Iris pigment epithelial cell (primary cell): ENCODE measurements at regions not wholly inside any gene's neighbourhood (a gene's known extent, or its start where the extent isn't known, plus 50 kb on each side); places are given as distances from the start of the nearest gene placed in this dataset.

Source experiments
- DNase-seq: peaks from one replicate; pipeline ENCODE4 v3.0.0-alpha.2; 2011; ENCODE audit warnings: low read depth

GRCh38 chr19:31981545-31981944, 363.9 kb upstream of the ZNF507 start:
- DNase-seq: no peak

GRCh38 chr19:31983647-31984046, 361.8 kb upstream of the ZNF507 start:
- DNase-seq: no peak

- DNase-seq: no peak
Observed at GRCh38 chr19:31985001-31985605, 360.3 kb upstream of the ZNF507 start.

- no peak for DNase-seq
Observed at GRCh38 chr19:31986951-31987350, 358.5 kb upstream of the ZNF507 start.

GRCh38 chr19:31988256-31988655, 357.2 kb upstream of the ZNF507 start:
- no peak for DNase-seq

- no peak for DNase-seq
Observed at GRCh38 chr19:31991984-31992655, 353.3 kb upstream of the ZNF507 start.

- no peak for DNase-seq
Observed at GRCh38 chr19:31992750-31993149, 352.7 kb upstream of the ZNF507 start.

- DNase-seq: no peak
Observed at GRCh38 chr19:31995546-31995945, 349.9 kb upstream of the ZNF507 start.

GRCh38 chr19:32010071-32010470, 335.3 kb upstream of the ZNF507 start:
- no peak for DNase-seq

GRCh38 chr19:32012206-32012605, 333.2 kb upstream of the ZNF507 start:
- no peak for DNase-seq

GRCh38 chr19:32012886-32013631, 332.4 kb upstream of the ZNF507 start:
- DNase-seq: peak; percentile 19

- DNase-seq: peak; percentile 5
Observed at GRCh38 chr19:32017176-32017953, 328.0 kb upstream of the ZNF507 start.

GRCh38 chr19:32018014-32018413, 327.4 kb upstream of the ZNF507 start:
- DNase-seq: peak; percentile 61

GRCh38 chr19:32020538-32020937, 324.9 kb upstream of the ZNF507 start:
- no peak for DNase-seq

GRCh38 chr19:32022044-32022640, 323.3 kb upstream of the ZNF507 start:
- DNase-seq: no peak

GRCh38 chr19:32022731-32023563, 322.5 kb upstream of the ZNF507 start:
- DNase-seq: no peak

- no peak for DNase-seq
Observed at GRCh38 chr19:32023564-32023832, 321.9 kb upstream of the ZNF507 start.

GRCh38 chr19:32029235-32029634, 316.2 kb upstream of the ZNF507 start:
- DNase-seq: no peak

GRCh38 chr19:32032561-32032960, 312.8 kb upstream of the ZNF507 start:
- no peak for DNase-seq

GRCh38 chr19:32035626-32036025, 309.8 kb upstream of the ZNF507 start:
- DNase-seq: no peak
